ENCODE measurements at regions not wholly inside any gene's neighbourhood (a gene's known extent, or its start where the extent isn't known, plus 50 kb on each side); places are given as distances from the start of the nearest gene placed in this dataset.

- Histone ChIP-seq H3K4me1 (ENCODE audit: control insufficient read depth, insufficient read depth, low read length) (peaks cover 60% of the 10 kb centered on the region), H3K27me3 (ENCODE audit: control insufficient read depth, insufficient read depth, low read length) (no peaks in the 10 kb centered on the region), H3K4me3 (ENCODE audit: low read length) (no peak overlapping the region), H3K36me3 (ENCODE audit: control insufficient read depth, insufficient read depth, low read length) (no peaks in the 10 kb centered on the region), H3K9ac (ENCODE audit: low read length) (no peak overlapping the region), H3K9me3 (ENCODE audit: control insufficient read depth, low read length) (no peaks in the 10 kb centered on the region)
Measured at GRCh38 chr2:134124047-134124753, 129.7 kb upstream of the MGAT5 start.

- H3K4me3 ChIP-seq (ENCODE audit: low read length), result no peak overlapping the region
- no peaks in the 10 kb centered on the region for H3K36me3 ChIP-seq (ENCODE audit: control insufficient read depth, insufficient read depth, low read length)
- H3K27me3 ChIP-seq (ENCODE audit: control insufficient read depth, insufficient read depth, low read length), result no peaks in the 10 kb centered on the region
- H3K9ac ChIP-seq (ENCODE audit: low read length), result no peak overlapping the region
- no peaks in the 10 kb centered on the region for H3K9me3 ChIP-seq (ENCODE audit: control insufficient read depth, low read length)
- peaks cover 67% of the 10 kb centered on the region for H3K4me1 ChIP-seq (ENCODE audit: control insufficient read depth, insufficient read depth, low read length)
Measured at GRCh38 chr2:134127496-134127895, 126.4 kb upstream of the MGAT5 start.

DNA sequence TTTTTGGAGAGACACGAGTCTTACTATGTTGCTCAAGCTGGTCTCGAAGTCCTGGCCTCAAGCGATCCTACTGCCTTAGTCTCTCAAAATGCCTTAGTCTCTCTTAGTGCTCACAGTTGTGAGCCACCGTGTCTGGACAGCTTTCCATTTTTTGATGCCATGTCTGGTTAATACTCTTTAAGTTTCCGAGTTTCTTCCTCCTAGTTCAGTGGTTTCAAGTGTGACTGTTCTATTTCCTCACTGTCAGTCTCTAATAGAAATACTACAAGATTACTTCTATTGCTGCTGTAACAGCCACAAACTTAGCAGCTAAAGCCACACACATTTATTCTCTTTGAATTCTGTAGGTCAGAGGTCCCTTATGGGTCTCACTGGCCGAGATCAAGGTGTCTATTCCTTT lies 125.1 kb upstream of the MGAT5 start:
- Histone ChIP-seq H3K9me3 (ENCODE audit: control insufficient read depth, low read length) (no peaks in the 10 kb centered on the region), H3K4me1 (ENCODE audit: control insufficient read depth, insufficient read depth, low read length) (peaks cover 67% of the 10 kb centered on the region), H3K27me3 (ENCODE audit: control insufficient read depth, insufficient read depth, low read length) (no peaks in the 10 kb centered on the region), H3K36me3 (ENCODE audit: control insufficient read depth, insufficient read depth, low read length) (no peaks in the 10 kb centered on the region), H3K4me3 (ENCODE audit: low read length) (no peak overlapping the region), H3K9ac (ENCODE audit: low read length) (no peak overlapping the region)

DNA sequence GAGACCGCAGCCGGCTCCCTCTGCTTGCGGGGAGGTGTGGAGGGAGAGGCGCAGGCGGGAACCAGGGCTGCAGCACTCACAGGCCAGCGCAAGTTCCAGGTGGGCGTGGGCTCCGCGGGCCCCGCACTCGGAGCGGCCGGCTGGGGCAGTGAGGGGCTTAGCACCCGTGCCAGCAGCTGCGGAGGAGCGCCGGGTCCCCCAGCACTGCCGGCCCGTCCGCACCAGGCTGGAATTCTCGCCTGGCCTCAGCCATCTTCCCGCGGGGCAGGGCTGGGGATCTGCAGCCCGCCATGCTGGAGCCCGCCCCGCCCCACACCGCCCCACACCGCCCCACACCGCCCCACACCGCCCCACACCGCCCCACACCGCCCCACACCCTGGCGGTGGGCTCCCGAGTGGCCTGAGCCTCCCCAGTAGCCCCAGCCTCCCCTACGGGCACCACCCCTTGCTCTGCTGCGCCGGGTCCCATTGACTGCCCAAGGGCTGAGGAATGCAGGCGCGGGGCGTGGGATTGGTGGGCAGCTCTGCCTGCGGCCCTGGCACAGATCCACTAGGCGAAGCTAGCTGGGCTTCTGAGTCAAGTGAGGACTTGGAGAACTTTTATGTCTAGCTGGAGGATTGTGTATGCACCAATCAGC lies 123.9 kb upstream of the MGAT5 start:
- no peak overlapping the region for H3K4me3 ChIP-seq (ENCODE audit: low read length)
- H3K4me1 ChIP-seq (ENCODE audit: control insufficient read depth, insufficient read depth, low read length), result peaks cover 77% of the 10 kb centered on the region
- H3K9me3 ChIP-seq (ENCODE audit: control insufficient read depth, low read length), result no peaks in the 10 kb centered on the region
- H3K36me3 ChIP-seq (ENCODE audit: control insufficient read depth, insufficient read depth, low read length), result no peaks in the 10 kb centered on the region
- no peaks in the 10 kb centered on the region for H3K27me3 ChIP-seq (ENCODE audit: control insufficient read depth, insufficient read depth, low read length)
- H3K9ac ChIP-seq (ENCODE audit: low read length), result no peak overlapping the region

DNA sequence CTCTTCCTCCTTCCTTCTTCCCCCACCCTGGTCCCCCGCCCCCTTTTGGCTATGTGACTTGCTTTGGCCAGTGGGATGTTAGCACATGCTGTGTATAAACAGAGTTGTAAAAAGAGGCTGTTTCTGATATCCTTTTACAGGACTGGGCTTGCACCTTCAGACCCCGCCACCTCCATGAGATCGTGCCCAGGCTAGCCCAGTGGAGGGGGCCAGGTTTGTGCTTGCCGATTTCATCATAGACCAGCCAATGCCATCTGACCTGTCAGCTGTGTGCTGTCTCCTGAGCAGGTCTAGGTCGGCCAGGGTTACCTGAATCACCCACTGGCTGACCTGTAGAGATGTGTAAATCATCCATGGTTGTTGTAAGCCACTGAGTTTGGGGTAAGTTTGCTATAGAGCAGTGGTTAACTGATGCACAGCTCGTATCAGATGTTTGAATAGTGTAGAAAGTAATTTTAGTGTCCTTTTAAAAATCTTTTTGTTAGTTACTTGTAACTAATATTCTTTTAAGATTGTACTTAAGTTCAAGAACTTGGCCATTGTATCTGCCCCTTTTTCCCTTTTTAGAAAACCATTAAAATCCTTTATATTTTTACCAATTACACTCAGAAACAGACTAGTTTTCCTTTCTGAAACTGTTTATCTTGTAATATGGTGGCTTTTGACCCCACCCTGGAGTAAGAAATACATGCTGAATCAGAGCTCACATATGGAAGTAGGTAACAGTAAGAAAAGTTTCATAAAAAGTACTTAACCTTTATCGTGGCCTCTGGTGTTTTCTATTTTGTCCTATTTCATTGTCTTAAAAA lies 122.0 kb upstream of the MGAT5 start:
- Histone ChIP-seq H3K36me3 (ENCODE audit: control insufficient read depth, insufficient read depth, low read length) (no peaks in the 10 kb centered on the region), H3K4me1 (ENCODE audit: control insufficient read depth, insufficient read depth, low read length) (peaks cover 74% of the 10 kb centered on the region), H3K9me3 (ENCODE audit: control insufficient read depth, low read length) (no peaks in the 10 kb centered on the region), H3K4me3 (ENCODE audit: low read length) (no peak overlapping the region), H3K27me3 (ENCODE audit: control insufficient read depth, insufficient read depth, low read length) (no peaks in the 10 kb centered on the region), H3K9ac (ENCODE audit: low read length) (peak overlapping the region; percentile 22)

- Histone ChIP-seq H3K4me1 (ENCODE audit: control insufficient read depth, insufficient read depth, low read length) (peaks cover 74% of the 10 kb centered on the region), H3K36me3 (ENCODE audit: control insufficient read depth, insufficient read depth, low read length) (no peaks in the 10 kb centered on the region), H3K9ac (ENCODE audit: low read length) (peak overlapping the region; percentile 22), H3K27me3 (ENCODE audit: control insufficient read depth, insufficient read depth, low read length) (no peaks in the 10 kb centered on the region), H3K4me3 (ENCODE audit: low read length) (no peak overlapping the region), H3K9me3 (ENCODE audit: control insufficient read depth, low read length) (no peaks in the 10 kb centered on the region)
Measured at GRCh38 chr2:134132490-134132857, 121.4 kb upstream of the MGAT5 start.

DNA sequence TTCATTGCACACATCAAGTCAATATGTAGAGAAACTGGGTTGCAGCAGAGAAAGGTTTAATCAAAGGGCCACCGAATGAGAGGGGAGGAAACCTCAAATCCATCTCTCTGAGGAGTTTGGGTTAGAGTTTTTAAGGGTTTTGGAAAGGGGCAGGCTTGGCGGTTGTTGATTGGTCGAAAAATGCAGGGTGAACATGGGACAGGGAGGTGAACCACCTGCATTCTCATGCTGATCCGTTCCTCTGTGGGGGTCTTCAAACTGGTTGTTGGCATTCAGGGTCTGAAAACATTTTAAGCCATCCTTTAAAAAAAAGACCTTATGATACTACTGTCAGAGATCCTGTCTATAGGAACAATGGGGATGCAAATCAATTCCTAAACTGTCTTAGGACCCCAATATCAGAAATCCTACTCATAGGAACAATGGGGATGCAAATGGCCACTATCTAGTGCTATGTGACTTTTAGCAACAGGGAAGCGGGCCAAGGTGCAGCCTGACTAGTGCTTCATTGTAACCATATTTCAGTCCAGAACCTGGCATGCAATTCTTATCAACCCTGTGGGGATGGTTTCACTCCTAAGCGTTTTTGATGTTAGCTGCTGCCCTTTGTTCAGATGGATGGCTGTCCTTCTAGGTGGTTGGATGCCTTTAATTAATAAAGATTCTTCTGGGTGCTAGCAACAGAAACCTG lies 120.1 kb upstream of the MGAT5 start:
- no peaks in the 10 kb centered on the region for H3K9me3 ChIP-seq (ENCODE audit: control insufficient read depth, low read length)
- no peak overlapping the region for H3K4me3 ChIP-seq (ENCODE audit: low read length)
- peaks cover 75% of the 10 kb centered on the region for H3K4me1 ChIP-seq (ENCODE audit: control insufficient read depth, insufficient read depth, low read length)
- H3K27me3 ChIP-seq (ENCODE audit: control insufficient read depth, insufficient read depth, low read length), result no peaks in the 10 kb centered on the region
- H3K36me3 ChIP-seq (ENCODE audit: control insufficient read depth, insufficient read depth, low read length), result no peaks in the 10 kb centered on the region
- no peak overlapping the region for H3K9ac ChIP-seq (ENCODE audit: low read length)

- Histone ChIP-seq H3K9me3 (ENCODE audit: control insufficient read depth, low read length) (no peaks in the 10 kb centered on the region), H3K4me1 (ENCODE audit: control insufficient read depth, insufficient read depth, low read length) (peaks cover 75% of the 10 kb centered on the region), H3K4me3 (ENCODE audit: low read length) (no peak overlapping the region), H3K27me3 (ENCODE audit: control insufficient read depth, insufficient read depth, low read length) (no peaks in the 10 kb centered on the region), H3K9ac (ENCODE audit: low read length) (no peak overlapping the region), H3K36me3 (ENCODE audit: control insufficient read depth, insufficient read depth, low read length) (no peaks in the 10 kb centered on the region)
Measured at GRCh38 chr2:134134313-134134706, 119.6 kb upstream of the MGAT5 start.

DNA sequence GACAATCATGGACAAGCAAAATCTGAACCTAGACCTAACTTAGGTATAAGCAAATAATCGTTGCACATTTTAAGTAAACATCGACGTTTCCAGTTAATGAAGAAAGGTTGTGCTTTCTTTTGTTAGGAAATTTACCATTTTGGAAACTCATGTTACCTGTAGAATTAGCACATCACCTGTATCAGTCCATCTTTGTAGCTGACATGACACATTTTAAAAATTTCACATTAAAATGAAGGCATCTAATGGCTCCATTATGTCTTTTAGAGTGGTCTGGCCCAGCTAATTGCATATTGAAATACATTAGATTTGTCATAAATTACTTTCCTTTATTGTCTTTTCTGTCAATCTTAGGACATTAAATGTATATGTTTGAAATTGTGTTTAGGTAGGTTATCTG lies 119.0 kb upstream of the MGAT5 start:
- Histone ChIP-seq H3K9me3 (ENCODE audit: control insufficient read depth, low read length) (no peaks in the 10 kb centered on the region), H3K4me1 (ENCODE audit: control insufficient read depth, insufficient read depth, low read length) (peaks cover 80% of the 10 kb centered on the region), H3K36me3 (ENCODE audit: control insufficient read depth, insufficient read depth, low read length) (no peaks in the 10 kb centered on the region), H3K9ac (ENCODE audit: low read length) (no peak overlapping the region), H3K27me3 (ENCODE audit: control insufficient read depth, insufficient read depth, low read length) (no peaks in the 10 kb centered on the region), H3K4me3 (ENCODE audit: low read length) (no peak overlapping the region)

- Histone ChIP-seq H3K4me1 (ENCODE audit: control insufficient read depth, insufficient read depth, low read length) (peaks cover 89% of the 10 kb centered on the region), H3K9ac (ENCODE audit: low read length) (no peak overlapping the region)
Measured at GRCh38 chr2:134135793-134136192, 118.1 kb upstream of the MGAT5 start.

DNA sequence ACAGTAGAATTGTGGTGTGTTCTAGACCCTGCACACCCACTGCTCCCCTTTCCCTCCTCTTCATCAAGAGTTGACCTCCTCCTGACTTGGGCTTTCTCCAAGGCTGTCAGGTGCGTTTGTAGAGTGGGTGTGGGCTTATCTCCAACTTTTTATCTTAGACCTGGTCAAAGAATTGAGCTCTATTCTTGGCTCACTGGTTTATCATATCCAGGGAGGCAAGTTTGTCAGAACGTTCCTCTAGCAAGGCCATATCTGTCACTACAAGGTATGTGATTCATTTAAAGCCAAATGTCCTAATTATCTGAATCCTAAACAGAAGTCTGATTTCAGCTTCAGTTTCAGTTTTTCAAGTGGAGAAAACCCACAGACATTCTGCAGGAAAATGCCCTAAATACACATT lies 117.1 kb upstream of the MGAT5 start:
- Histone ChIP-seq H3K4me3 (ENCODE audit: low read length) (peak overlapping the region; percentile 3), H3K4me1 (ENCODE audit: control insufficient read depth, insufficient read depth, low read length) (peaks cover 95% of the 10 kb centered on the region)

More at GRCh38 chr2:134135793-134136192, 118.1 kb upstream of the MGAT5 start:
- no peaks in the 10 kb centered on the region for H3K27me3 ChIP-seq (ENCODE audit: control insufficient read depth, insufficient read depth, low read length)
- H3K9me3 ChIP-seq (ENCODE audit: control insufficient read depth, low read length), result no peaks in the 10 kb centered on the region
- no peak overlapping the region for H3K4me3 ChIP-seq (ENCODE audit: low read length)
- H3K36me3 ChIP-seq (ENCODE audit: control insufficient read depth, insufficient read depth, low read length), result no peaks in the 10 kb centered on the region

DNA sequence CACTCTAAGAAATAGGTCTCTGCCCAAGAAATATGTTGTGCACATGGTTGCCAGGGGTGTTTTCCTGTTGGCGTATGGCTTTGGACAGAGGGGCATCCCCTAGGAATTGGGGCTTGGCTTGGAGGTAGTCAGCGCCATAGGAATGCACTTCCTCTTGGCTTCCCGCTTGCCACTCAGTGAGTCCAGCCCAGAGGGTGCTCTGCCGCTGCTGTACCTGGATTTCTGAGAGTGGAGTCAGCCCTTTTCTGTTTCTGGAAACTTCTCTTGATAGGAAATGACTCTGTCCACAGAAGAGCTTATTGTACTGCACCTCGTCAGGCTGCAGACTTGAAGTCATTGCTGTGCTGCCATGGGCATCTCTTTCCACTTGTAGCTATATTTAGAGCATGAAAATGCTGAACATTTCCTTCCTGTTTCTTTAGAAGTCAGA lies 116.7 kb upstream of the MGAT5 start:
- H3K4me3 ChIP-seq (ENCODE audit: low read length), result peak overlapping the region; percentile 3
- H3K9ac ChIP-seq (ENCODE audit: low read length), result peak overlapping the region; percentile 44
- no peaks in the 10 kb centered on the region for H3K36me3 ChIP-seq (ENCODE audit: control insufficient read depth, insufficient read depth, low read length)
- no peaks in the 10 kb centered on the region for H3K27me3 ChIP-seq (ENCODE audit: control insufficient read depth, insufficient read depth, low read length)
- no peaks in the 10 kb centered on the region for H3K9me3 ChIP-seq (ENCODE audit: control insufficient read depth, low read length)
- peaks cover 95% of the 10 kb centered on the region for H3K4me1 ChIP-seq (ENCODE audit: control insufficient read depth, insufficient read depth, low read length)

More for the DNA sequence above, 117.1 kb upstream of the MGAT5 start:
- Histone ChIP-seq H3K36me3 (ENCODE audit: control insufficient read depth, insufficient read depth, low read length) (no peaks in the 10 kb centered on the region), H3K27me3 (ENCODE audit: control insufficient read depth, insufficient read depth, low read length) (no peaks in the 10 kb centered on the region), H3K9me3 (ENCODE audit: control insufficient read depth, low read length) (no peaks in the 10 kb centered on the region), H3K9ac (ENCODE audit: low read length) (no peak overlapping the region)
